ENCODE measurements at regions not wholly inside any gene's neighbourhood (a gene's known extent, or its start where the extent isn't known, plus 50 kb on each side); places are given as distances from the start of the nearest gene placed in this dataset.

DNA sequence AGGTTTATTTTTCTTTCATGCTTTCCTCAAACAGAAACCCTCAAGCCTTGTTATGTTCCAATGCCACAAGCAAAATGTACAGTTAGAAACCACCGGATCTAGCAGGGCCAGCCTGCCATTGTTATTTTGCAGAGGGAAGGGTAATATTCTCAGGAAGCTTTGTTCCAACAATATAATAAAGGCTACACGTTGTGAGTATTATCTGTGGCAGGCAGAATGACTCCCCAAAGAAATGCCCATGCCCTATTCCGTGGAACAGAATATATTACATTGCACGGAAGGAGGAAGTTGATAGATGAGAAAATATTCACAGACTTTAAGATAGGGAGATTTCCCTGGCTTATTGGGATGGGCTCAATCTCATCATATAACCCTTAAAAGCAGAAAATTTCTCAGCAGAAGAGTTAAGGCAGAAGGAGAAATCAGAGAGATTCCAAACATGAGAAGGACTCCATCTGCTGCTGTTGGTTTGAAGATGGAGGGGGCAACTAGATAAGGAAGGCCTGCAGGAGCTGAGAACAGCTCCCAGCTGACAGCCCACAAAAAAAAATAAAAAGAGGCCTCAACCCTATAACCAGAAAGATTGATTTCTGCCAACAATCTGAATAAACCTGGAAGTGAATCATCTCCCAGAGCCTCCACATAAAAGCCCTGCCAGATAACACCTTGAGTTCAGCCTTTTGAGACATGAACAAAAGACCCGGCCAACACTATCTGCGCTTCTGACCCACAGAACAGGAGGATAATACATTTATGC lies 466.6 kb downstream of the LPIN1 start:
- no peak for TF ChIP-seq GATA3 (IDR thresholded peaks at IDR 0.05; ENCODE audit: low read depth, low read length)
- TF ChIP-seq GATA2 (IDR thresholded peaks at IDR 0.05; ENCODE audit: low read depth, low read length), result no peak

All from SH-SY5Y (cell line).